GM18951 (cell line): ENCODE measurements at regions not wholly inside any gene's neighbourhood (a gene's known extent, or its start where the extent isn't known, plus 50 kb on each side); places are given as distances from the start of the nearest gene placed in this dataset.

Source experiments
- POLR2A ChIP-seq: IDR thresholded peaks from 4 replicates; pipeline ENCODE4 v1.6.1; 2011; ENCODE audit warnings: mild to moderate bottlenecking; ENCODE audit not compliant: insufficient read length, insufficient read depth; ENCODE audit errors: extremely low read depth
- in situ Hi-C: fragments of 300-500 bp; cut with MboI; formaldehyde crosslinking; loops from one replicate; pipeline ENCODE4 v1.12.0; 2022; ENCODE audit warnings: low sequenced_read_pairs, mixed read lengths, inconsistent platforms; ENCODE audit not compliant: unreplicated experiment

DNA sequence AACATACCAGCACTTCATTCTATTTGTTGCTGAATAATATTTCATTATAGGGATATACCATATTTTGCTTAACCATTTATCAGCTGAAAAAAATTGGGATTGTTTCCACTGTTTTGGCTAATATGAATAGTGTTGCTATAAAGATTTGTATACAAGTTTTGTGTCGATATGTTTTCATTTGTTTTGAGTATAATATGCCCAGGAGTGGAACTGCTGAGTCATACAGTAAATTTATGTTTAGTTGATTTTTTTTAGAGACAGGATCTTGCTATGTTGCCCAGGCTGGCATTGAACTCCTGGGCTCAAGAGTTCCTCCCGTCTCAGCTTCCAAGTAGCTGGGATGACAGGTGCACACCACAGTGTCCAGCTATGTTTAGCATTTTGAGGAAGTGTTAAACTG, 131.5 kb upstream of the TMCC3 start:
- in situ Hi-C loops = no loop called here

DNA sequence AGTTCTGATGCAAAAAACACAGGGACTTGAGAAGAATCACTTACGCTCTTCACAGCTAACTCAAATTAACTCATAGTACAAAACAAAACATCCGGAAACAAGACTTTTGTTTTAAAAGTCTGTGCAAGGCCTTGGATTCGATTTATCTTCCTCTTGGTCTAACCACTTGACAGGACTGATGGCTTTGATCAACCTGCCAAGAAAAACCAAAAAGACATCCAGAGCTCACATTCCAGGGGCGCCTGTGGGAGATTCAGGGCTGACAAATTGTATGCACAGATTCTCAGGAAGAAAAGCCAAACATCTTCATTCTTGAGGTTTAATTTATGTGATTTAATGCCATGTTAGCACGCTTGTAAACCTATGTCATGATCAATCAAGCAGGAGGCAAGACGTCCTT, 129.1 kb upstream of the TMCC3 start:
- in situ Hi-C loops = no loop called here
- TF ChIP-seq POLR2A = no peak

More for the DNA sequence above, 131.5 kb upstream of the TMCC3 start:
- TF ChIP-seq POLR2A = no peak

DNA sequence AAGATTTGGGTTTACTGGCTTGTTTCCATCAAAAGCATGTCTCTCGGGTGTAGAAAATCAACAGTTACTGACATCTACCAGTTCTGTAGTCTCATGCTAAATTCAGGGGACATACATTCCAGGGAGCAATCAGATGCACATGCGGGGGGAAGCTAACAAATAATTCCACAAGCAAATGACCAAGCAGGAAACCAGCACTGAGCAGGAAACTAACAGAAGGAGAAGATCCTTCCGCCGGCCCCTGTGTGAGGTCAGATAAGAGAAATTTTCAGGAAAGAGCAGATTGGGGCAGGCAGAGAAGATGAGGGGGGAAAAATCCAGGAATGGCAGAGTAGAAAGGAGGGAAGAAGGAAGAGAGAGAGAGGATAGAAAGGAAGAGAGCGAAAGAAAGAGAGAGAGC, 127.6 kb upstream of the TMCC3 start:
- in situ Hi-C loops = no loop called here
- no peak for TF ChIP-seq POLR2A

DNA sequence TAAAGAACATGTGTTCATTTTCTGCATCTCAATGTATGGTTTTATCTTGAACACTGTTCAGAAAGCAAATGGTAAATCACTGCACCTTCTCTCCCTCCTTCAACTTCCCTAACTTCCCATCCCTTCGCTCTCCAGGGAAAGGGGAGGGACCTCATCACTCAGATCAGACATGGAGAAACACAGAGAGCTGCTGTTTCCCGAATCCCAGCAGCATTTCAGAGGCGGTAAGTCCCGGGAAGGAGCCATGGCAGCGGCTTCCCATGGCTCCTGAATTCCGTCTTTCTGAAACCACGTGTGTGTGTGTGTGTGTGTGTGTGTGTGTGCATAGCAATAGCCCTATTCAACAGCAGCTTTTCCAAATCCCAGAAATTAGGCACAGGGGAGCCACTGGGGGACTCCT, 125.4 kb upstream of the TMCC3 start:
- in situ Hi-C loops = no loop called here
- TF ChIP-seq POLR2A = no peak

GRCh38 chr12:94771741-94772140, 121.4 kb upstream of the TMCC3 start:
- no peak for TF ChIP-seq POLR2A
- in situ Hi-C loops = no loop called here

GRCh38 chr12:94771199-94771598, 120.8 kb upstream of the TMCC3 start:
- in situ Hi-C loops = no loop called here
- no peak for TF ChIP-seq POLR2A

GRCh38 chr12:94770791-94771190, 120.4 kb upstream of the TMCC3 start:
- in situ Hi-C loops = no loop called here
- no peak for TF ChIP-seq POLR2A

GRCh38 chr12:94769776-94770759, 119.7 kb upstream of the TMCC3 start:
- TF ChIP-seq POLR2A = no peak
- in situ Hi-C loops = no loop called here

DNA sequence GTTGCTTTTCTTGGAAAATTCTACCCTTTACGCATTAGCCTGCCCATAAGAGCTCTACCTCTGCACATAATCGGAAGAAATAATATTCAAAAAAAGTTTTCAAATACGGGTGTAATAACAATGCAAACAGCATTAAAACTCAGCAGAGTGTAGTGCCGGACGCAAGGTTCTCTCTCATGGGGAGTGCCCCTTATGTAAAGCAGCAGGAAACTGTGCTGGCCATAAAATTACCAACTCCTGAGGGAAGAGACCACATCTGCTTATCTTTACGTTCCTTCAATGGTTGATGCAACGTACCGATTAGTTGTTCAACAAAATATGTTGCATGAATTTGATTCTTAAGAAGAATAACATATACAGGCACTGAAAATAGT, 118.7 kb upstream of the TMCC3 start:
- in situ Hi-C loops = no loop called here
- TF ChIP-seq POLR2A = peak; percentile 34

- no peak for TF ChIP-seq POLR2A
Measured at GRCh38 chr12:94768398-94769046, 118.2 kb upstream of the TMCC3 start.

DNA sequence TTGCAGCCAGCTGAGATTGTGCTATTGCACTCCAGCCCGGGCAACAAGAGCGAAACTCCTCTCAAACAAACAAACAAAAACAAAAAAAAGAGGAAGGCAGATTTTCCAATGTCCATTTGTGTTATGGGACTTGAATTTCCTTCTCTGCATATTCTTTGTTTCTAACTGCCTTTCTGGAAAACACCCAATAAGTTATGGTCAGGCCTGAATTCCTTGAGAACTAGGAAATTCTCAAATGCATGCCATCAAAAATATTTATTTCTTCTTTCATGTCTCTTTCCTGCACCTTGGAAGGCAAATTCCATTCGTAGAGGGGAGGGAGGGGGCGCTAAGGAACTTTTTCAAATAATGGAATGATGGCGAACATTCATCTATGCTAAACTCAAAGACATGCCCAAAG, 117.6 kb upstream of the TMCC3 start:
- no peak for TF ChIP-seq POLR2A
- in situ Hi-C loops = no loop called here

More at GRCh38 chr12:94768398-94769046, 118.2 kb upstream of the TMCC3 start:
- in situ Hi-C loops = no loop called here

DNA sequence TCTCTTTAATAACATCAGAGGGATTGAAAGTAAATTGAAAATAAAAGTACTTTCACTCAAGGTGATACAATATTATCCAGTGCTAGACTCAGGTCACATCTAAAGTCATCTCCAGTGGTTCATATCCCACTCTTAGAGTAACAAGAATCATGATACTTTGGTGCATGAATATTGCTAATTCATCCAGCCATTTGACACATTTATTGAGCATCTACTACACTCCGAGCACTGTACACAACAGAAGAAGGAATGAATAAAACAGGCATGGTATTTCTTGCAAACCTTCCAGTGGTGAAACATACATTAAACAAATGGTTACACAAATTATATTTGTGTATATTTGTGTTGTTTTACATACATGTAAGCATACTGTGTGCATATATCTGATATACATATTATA, 116.0 kb upstream of the TMCC3 start:
- in situ Hi-C loops = no loop called here
- TF ChIP-seq POLR2A = no peak

DNA sequence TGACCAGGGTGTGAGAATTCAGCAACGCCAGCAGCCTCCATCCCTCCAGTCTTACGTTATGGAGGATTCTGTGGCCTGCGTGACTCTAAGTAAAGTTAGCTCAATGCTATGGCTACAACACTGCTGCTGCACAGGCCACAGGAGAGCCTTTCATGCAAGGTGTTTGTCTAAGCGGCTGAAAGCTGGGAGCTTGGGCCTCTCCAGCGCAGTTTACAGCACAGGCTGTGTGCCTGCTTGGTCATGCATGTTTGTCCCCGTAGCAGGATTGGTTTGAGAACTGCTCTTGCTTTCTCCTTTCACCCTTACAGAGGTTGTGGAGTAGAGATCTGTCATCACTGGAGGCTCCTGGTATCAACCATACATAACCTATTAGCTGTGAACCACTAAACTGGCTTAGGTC, 113.1 kb upstream of the TMCC3 start:
- in situ Hi-C loops = no loop called here
- TF ChIP-seq POLR2A = no peak

DNA sequence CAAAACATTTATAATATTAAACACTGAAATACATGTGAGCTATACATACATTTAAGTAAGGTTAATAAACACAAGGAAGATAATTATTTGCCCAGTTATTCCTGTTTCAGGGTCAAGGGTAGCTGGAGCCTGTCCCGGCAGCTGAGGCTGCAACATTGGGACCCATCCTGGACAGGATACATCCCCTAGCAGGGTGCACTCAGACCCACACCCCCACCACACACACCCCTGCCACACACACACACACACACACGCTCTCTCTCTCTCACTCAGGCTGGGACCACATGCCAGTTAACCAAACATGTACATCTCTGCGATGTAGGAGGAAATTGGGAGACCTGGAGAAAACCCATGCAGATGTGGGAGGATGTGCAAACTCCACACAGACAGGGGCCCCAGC, 112.6 kb upstream of the TMCC3 start:
- in situ Hi-C loops = no loop called here
- TF ChIP-seq POLR2A = no peak
